ENCODE measurements at regions not wholly inside any gene's neighbourhood (a gene's known extent, or its start where the extent isn't known, plus 50 kb on each side); places are given as distances from the start of the nearest gene placed in this dataset.

- H3K4me1 Mint-ChIP-seq (ENCODE audit: low read depth): peaks cover 17% of the 10 kb centered on the region
- no peaks in the 10 kb centered on the region for H3K9me3 Mint-ChIP-seq
- H3K4me3 Mint-ChIP-seq: no peak overlapping the region
- H3K27me3 Mint-ChIP-seq: peaks cover 49% of the 10 kb centered on the region
- no peaks in the 10 kb centered on the region for H3K36me3 Mint-ChIP-seq (ENCODE audit: low read depth)
- H3K27ac Mint-ChIP-seq: no peak overlapping the region
These were observed 69.8 kb downstream of the HES1 start for GRCh38 chr3:194205675-194206133.

- Mint-ChIP-seq H3K36me3 (ENCODE audit: low read depth) (no peaks in the 10 kb centered on the region), H3K4me1 (ENCODE audit: low read depth) (peaks cover 17% of the 10 kb centered on the region), H3K27ac (no peak overlapping the region), H3K4me3 (no peak overlapping the region), H3K27me3 (peaks cover 45% of the 10 kb centered on the region), H3K9me3 (no peaks in the 10 kb centered on the region)
These were observed 70.4 kb downstream of the HES1 start for GRCh38 chr3:194206320-194206719.

- no peaks in the 10 kb centered on the region for H3K36me3 Mint-ChIP-seq (ENCODE audit: low read depth)
These were observed 72.8 kb downstream of the HES1 start for GRCh38 chr3:194208709-194209108.

GRCh38 chr3:194212161-194212844 is 76.4 kb downstream of the HES1 start:
- Mint-ChIP-seq H3K4me1 (ENCODE audit: low read depth) (no peaks in the 10 kb centered on the region), H3K4me3 (no peak overlapping the region), H3K27ac (no peak overlapping the region), H3K9me3 (no peaks in the 10 kb centered on the region), H3K27me3 (peaks cover 12% of the 10 kb centered on the region), H3K36me3 (ENCODE audit: low read depth) (no peaks in the 10 kb centered on the region)

More at GRCh38 chr3:194208709-194209108, 72.8 kb downstream of the HES1 start:
- peaks cover 13% of the 10 kb centered on the region for H3K4me1 Mint-ChIP-seq (ENCODE audit: low read depth)
- no peaks in the 10 kb centered on the region for H3K9me3 Mint-ChIP-seq
- H3K27me3 Mint-ChIP-seq: peaks cover 28% of the 10 kb centered on the region
- H3K27ac Mint-ChIP-seq: no peak overlapping the region
- no peak overlapping the region for H3K4me3 Mint-ChIP-seq

GRCh38 chr3:194212845-194213331 is 76.9 kb downstream of the HES1 start:
- Mint-ChIP-seq H3K4me1 (ENCODE audit: low read depth) (no peaks in the 10 kb centered on the region), H3K27ac (no peak overlapping the region), H3K36me3 (ENCODE audit: low read depth) (no peaks in the 10 kb centered on the region), H3K27me3 (peaks cover 12% of the 10 kb centered on the region), H3K9me3 (no peaks in the 10 kb centered on the region), H3K4me3 (no peak overlapping the region)

GRCh38 chr3:194215392-194215791 is 79.4 kb downstream of the HES1 start:
- no peak overlapping the region for H3K4me3 Mint-ChIP-seq
- H3K36me3 Mint-ChIP-seq (ENCODE audit: low read depth): no peaks in the 10 kb centered on the region
- H3K9me3 Mint-ChIP-seq: no peaks in the 10 kb centered on the region
- H3K27ac Mint-ChIP-seq: no peak overlapping the region
- peaks cover 12% of the 10 kb centered on the region for H3K27me3 Mint-ChIP-seq
- no peaks in the 10 kb centered on the region for H3K4me1 Mint-ChIP-seq (ENCODE audit: low read depth)

GRCh38 chr3:194218646-194219453 is 82.9 kb downstream of the HES1 start:
- Mint-ChIP-seq H3K36me3 (ENCODE audit: low read depth) (no peaks in the 10 kb centered on the region), H3K27me3 (peaks cover 23% of the 10 kb centered on the region), H3K27ac (no peak overlapping the region), H3K9me3 (no peaks in the 10 kb centered on the region), H3K4me3 (no peak overlapping the region), H3K4me1 (ENCODE audit: low read depth) (no peaks in the 10 kb centered on the region)

GRCh38 chr3:194219826-194220410 is 84.0 kb downstream of the HES1 start:
- Mint-ChIP-seq H3K36me3 (ENCODE audit: low read depth) (no peaks in the 10 kb centered on the region), H3K9me3 (no peaks in the 10 kb centered on the region), H3K27ac (no peak overlapping the region), H3K27me3 (peaks cover 25% of the 10 kb centered on the region), H3K4me1 (ENCODE audit: low read depth) (peaks cover 7% of the 10 kb centered on the region), H3K4me3 (no peak overlapping the region)

- no peak overlapping the region for H3K4me3 Mint-ChIP-seq
- H3K9me3 Mint-ChIP-seq: no peaks in the 10 kb centered on the region
- no peak overlapping the region for H3K27ac Mint-ChIP-seq
- peaks cover 7% of the 10 kb centered on the region for H3K4me1 Mint-ChIP-seq (ENCODE audit: low read depth)
- H3K36me3 Mint-ChIP-seq (ENCODE audit: low read depth): no peaks in the 10 kb centered on the region
- H3K27me3 Mint-ChIP-seq: peaks cover 26% of the 10 kb centered on the region
These were observed 85.0 kb downstream of the HES1 start for GRCh38 chr3:194220901-194221326.

- Mint-ChIP-seq H3K4me3 (no peak overlapping the region), H3K9me3 (no peaks in the 10 kb centered on the region)
These were observed 85.4 kb downstream of the HES1 start for GRCh38 chr3:194221336-194221735.

GRCh38 chr3:194223951-194224350 is 88.0 kb downstream of the HES1 start:
- Mint-ChIP-seq H3K27ac (no peak overlapping the region), H3K27me3 (peaks cover 42% of the 10 kb centered on the region), H3K9me3 (no peaks in the 10 kb centered on the region), H3K36me3 (ENCODE audit: low read depth) (no peaks in the 10 kb centered on the region), H3K4me1 (ENCODE audit: low read depth) (peaks cover 7% of the 10 kb centered on the region), H3K4me3 (no peak overlapping the region)

More at GRCh38 chr3:194221336-194221735, 85.4 kb downstream of the HES1 start:
- H3K4me1 Mint-ChIP-seq (ENCODE audit: low read depth): peaks cover 7% of the 10 kb centered on the region
- peaks cover 31% of the 10 kb centered on the region for H3K27me3 Mint-ChIP-seq
- H3K36me3 Mint-ChIP-seq (ENCODE audit: low read depth): no peaks in the 10 kb centered on the region
- no peak overlapping the region for H3K27ac Mint-ChIP-seq

- Mint-ChIP-seq H3K9me3 (no peaks in the 10 kb centered on the region), H3K27me3 (peaks cover 46% of the 10 kb centered on the region), H3K4me1 (ENCODE audit: low read depth) (peaks cover 7% of the 10 kb centered on the region), H3K36me3 (ENCODE audit: low read depth) (no peaks in the 10 kb centered on the region), H3K27ac (no peak overlapping the region), H3K4me3 (no peak overlapping the region)
These were observed 88.8 kb downstream of the HES1 start for GRCh38 chr3:194224471-194225417.

- no peak overlapping the region for H3K4me3 Mint-ChIP-seq
- H3K9me3 Mint-ChIP-seq: no peaks in the 10 kb centered on the region
- peaks cover 48% of the 10 kb centered on the region for H3K27me3 Mint-ChIP-seq
- peaks cover 7% of the 10 kb centered on the region for H3K4me1 Mint-ChIP-seq (ENCODE audit: low read depth)
- no peak overlapping the region for H3K27ac Mint-ChIP-seq
- no peaks in the 10 kb centered on the region for H3K36me3 Mint-ChIP-seq (ENCODE audit: low read depth)
These were observed 89.5 kb downstream of the HES1 start for GRCh38 chr3:194225418-194225812.

- no peak overlapping the region for H3K27ac Mint-ChIP-seq
- peaks cover 49% of the 10 kb centered on the region for H3K27me3 Mint-ChIP-seq
- H3K4me1 Mint-ChIP-seq (ENCODE audit: low read depth): peaks cover 7% of the 10 kb centered on the region
- H3K36me3 Mint-ChIP-seq (ENCODE audit: low read depth): no peaks in the 10 kb centered on the region
- no peak overlapping the region for H3K4me3 Mint-ChIP-seq
- no peaks in the 10 kb centered on the region for H3K9me3 Mint-ChIP-seq
These were observed 90.2 kb downstream of the HES1 start for GRCh38 chr3:194225988-194226663.

Measured in stimulated activated naive CD8-positive, alpha-beta T cell treated with anti-CD3 and anti-CD28 coated beads, Interleukin-15, Interleukin-2, amounts not matched to agents 100 ng/mL and 50 ng/mL, for 24 hours (primary cell).